HG02938 (cell line): ENCODE measurements at regions not wholly inside any gene's neighbourhood (a gene's known extent, or its start where the extent isn't known, plus 50 kb on each side); places are given as distances from the start of the nearest gene placed in this dataset.

ENCODE experiments used
- ATAC-seq: cut with Tn5 transposase; IDR thresholded peaks from one replicate; pipeline ENCODE4 v1.9.1; 2021; ENCODE audit warnings: mild to moderate bottlenecking, moderate library complexity; ENCODE audit not compliant: unreplicated experiment

- no peak for ATAC-seq
Observed at GRCh38 chr2:237170020-237170419, 84.3 kb downstream of the COPS8 start.

- no peak for ATAC-seq
Observed at GRCh38 chr2:237171396-237171795, 85.7 kb downstream of the COPS8 start.

- no peak for ATAC-seq
Observed at GRCh38 chr2:237171881-237172280, 86.2 kb downstream of the COPS8 start.

GRCh38 chr2:237177052-237177451, 91.4 kb downstream of the COPS8 start:
- ATAC-seq = no peak

GRCh38 chr2:237177986-237178385, 92.3 kb downstream of the COPS8 start:
- no peak for ATAC-seq

- no peak for ATAC-seq
Observed at GRCh38 chr2:237178396-237178795, 92.7 kb downstream of the COPS8 start.

GRCh38 chr2:237179161-237179560, 93.5 kb downstream of the COPS8 start:
- ATAC-seq = no peak

- no peak for ATAC-seq
Observed at GRCh38 chr2:237180187-237180586, 94.5 kb downstream of the COPS8 start.

GRCh38 chr2:237180987-237181386, 95.3 kb downstream of the COPS8 start:
- no peak for ATAC-seq

GRCh38 chr2:237181844-237182243, 96.2 kb downstream of the COPS8 start:
- ATAC-seq = no peak

- no peak for ATAC-seq
Observed at GRCh38 chr2:237182422-237183123, 96.9 kb downstream of the COPS8 start.

GRCh38 chr2:237184192-237184918, 98.7 kb downstream of the COPS8 start:
- no peak for ATAC-seq

GRCh38 chr2:237184919-237185552, 99.3 kb downstream of the COPS8 start:
- ATAC-seq = no peak

- ATAC-seq = no peak
Observed at GRCh38 chr2:237185553-237185925, 99.8 kb downstream of the COPS8 start.

GRCh38 chr2:237189799-237190198, 104.1 kb downstream of the COPS8 start:
- ATAC-seq = no peak

- no peak for ATAC-seq
Observed at GRCh38 chr2:237190966-237191713, 105.5 kb downstream of the COPS8 start.

GRCh38 chr2:237191714-237192081, 106.0 kb downstream of the COPS8 start:
- ATAC-seq = no peak

GRCh38 chr2:237192881-237193280, 107.2 kb downstream of the COPS8 start:
- no peak for ATAC-seq

GRCh38 chr2:237193436-237193835, 107.7 kb downstream of the COPS8 start:
- ATAC-seq = no peak

GRCh38 chr2:237194081-237194480, 108.4 kb downstream of the COPS8 start:
- ATAC-seq = no peak

GRCh38 chr2:237194906-237195305, 109.2 kb downstream of the COPS8 start:
- ATAC-seq = no peak
